ENCODE measurements at regions not wholly inside any gene's neighbourhood (a gene's known extent, or its start where the extent isn't known, plus 50 kb on each side); places are given as distances from the start of the nearest gene placed in this dataset.

DNA sequence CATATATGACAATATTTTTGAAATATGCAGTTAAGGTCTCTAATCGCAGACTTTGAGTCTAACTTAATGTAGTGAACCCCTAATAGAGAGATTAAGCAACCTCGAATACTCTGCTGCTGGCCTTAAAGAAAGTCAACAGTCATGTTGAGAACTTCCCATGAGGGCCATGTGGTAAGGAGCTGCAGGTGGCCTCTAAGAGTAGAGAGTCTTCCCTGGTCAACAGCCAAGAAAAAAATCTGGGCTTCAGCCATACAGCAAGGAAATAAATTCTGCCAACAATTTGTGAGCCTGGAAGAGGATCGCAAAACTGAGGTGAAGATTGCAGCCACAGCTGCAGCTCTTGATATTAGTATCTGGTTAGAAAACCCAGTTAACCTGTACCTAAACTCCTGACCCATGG lies 935.2 kb upstream of the TYRP1 start:
- TF ChIP-seq EZH2 (IDR thresholded peaks at IDR 0.05; ENCODE audit: borderline replicate concordance, low read depth, low read length, poor library complexity, severe bottlenecking), result no peak
- TF ChIP-seq, protein P1, sequence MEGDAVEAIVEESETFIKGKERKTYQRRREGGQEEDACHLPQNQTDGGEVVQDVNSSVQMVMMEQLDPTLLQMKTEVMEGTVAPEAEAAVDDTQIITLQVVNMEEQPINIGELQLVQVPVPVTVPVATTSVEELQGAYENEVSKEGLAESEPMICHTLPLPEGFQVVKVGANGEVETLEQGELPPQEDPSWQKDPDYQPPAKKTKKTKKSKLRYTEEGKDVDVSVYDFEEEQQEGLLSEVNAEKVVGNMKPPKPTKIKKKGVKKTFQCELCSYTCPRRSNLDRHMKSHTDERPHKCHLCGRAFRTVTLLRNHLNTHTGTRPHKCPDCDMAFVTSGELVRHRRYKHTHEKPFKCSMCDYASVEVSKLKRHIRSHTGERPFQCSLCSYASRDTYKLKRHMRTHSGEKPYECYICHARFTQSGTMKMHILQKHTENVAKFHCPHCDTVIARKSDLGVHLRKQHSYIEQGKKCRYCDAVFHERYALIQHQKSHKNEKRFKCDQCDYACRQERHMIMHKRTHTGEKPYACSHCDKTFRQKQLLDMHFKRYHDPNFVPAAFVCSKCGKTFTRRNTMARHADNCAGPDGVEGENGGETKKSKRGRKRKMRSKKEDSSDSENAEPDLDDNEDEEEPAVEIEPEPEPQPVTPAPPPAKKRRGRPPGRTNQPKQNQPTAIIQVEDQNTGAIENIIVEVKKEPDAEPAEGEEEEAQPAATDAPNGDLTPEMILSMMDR (conservative IDR thresholded peaks at IDR 0.05; ENCODE audit: low read depth, low read length), result no peak
